ENCODE measurements at regions not wholly inside any gene's neighbourhood (a gene's known extent, or its start where the extent isn't known, plus 50 kb on each side); places are given as distances from the start of the nearest gene placed in this dataset.

DNA sequence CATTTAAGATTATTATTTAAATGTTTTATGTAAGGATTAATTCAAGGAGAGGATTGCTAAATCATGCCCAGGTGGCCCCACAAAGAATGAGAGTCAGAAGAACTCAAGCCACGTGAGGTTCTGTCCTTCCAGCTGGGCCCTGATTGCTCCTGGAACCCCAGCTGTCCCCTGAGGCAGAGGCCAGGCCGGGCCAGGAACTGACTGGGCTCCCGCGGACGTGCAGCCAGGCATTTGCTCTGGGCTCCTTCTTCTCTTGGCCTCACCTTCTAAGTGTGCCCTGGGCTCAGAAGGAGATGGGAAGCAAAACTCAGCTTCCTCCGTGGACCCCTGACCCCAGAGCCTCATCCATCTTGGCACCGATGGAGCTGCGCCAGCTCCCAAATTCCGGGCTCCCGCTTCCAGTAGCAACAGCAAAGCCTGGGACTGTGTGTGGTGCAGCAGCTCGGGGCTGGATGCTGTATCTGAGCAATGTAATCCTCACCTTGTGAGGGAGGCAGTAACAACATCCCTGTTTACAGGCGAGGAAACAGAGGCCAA is 250.6 kb upstream of the PPP2R2D start:
- TF ChIP-seq EP300 (IDR thresholded peaks at IDR 0.05), result no peak
- TF ChIP-seq, protein P1, sequence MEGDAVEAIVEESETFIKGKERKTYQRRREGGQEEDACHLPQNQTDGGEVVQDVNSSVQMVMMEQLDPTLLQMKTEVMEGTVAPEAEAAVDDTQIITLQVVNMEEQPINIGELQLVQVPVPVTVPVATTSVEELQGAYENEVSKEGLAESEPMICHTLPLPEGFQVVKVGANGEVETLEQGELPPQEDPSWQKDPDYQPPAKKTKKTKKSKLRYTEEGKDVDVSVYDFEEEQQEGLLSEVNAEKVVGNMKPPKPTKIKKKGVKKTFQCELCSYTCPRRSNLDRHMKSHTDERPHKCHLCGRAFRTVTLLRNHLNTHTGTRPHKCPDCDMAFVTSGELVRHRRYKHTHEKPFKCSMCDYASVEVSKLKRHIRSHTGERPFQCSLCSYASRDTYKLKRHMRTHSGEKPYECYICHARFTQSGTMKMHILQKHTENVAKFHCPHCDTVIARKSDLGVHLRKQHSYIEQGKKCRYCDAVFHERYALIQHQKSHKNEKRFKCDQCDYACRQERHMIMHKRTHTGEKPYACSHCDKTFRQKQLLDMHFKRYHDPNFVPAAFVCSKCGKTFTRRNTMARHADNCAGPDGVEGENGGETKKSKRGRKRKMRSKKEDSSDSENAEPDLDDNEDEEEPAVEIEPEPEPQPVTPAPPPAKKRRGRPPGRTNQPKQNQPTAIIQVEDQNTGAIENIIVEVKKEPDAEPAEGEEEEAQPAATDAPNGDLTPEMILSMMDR (IDR thresholded peaks at IDR 0.05), result no peak
